GM20000 (cell line): ENCODE measurements at regions not wholly inside any gene's neighbourhood (a gene's known extent, or its start where the extent isn't known, plus 50 kb on each side); places are given as distances from the start of the nearest gene placed in this dataset.
"Not testable (repeated sequence)": the region's sequence is repeated elsewhere in the genome, so short reads cannot be mapped to it uniquely, and the experiment has no call there.

Experiments
- DNase-seq: peaks from one replicate; pipeline ENCODE4 v3.0.0; 2012; ENCODE audit warnings: low spot score
- TF ChIP-seq, protein P1 (sequence below): IDR thresholded peaks from 2 replicates; pipeline ENCODE4 v1.5.1; 2012; ENCODE audit warnings: mild to moderate bottlenecking, control low read depth; ENCODE audit errors: extremely low read depth, missing control alignments

- TF ChIP-seq, protein P1, sequence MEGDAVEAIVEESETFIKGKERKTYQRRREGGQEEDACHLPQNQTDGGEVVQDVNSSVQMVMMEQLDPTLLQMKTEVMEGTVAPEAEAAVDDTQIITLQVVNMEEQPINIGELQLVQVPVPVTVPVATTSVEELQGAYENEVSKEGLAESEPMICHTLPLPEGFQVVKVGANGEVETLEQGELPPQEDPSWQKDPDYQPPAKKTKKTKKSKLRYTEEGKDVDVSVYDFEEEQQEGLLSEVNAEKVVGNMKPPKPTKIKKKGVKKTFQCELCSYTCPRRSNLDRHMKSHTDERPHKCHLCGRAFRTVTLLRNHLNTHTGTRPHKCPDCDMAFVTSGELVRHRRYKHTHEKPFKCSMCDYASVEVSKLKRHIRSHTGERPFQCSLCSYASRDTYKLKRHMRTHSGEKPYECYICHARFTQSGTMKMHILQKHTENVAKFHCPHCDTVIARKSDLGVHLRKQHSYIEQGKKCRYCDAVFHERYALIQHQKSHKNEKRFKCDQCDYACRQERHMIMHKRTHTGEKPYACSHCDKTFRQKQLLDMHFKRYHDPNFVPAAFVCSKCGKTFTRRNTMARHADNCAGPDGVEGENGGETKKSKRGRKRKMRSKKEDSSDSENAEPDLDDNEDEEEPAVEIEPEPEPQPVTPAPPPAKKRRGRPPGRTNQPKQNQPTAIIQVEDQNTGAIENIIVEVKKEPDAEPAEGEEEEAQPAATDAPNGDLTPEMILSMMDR: no peak
- DNase-seq: no peak
Measured at GRCh38 chr4:1523506-1523905, 117.3 kb upstream of the NKX1-1 start.

GRCh38 chr4:1523033-1523432 is 116.8 kb upstream of the NKX1-1 start:
- DNase-seq: no peak
- TF ChIP-seq, protein P1: no peak

DNA sequence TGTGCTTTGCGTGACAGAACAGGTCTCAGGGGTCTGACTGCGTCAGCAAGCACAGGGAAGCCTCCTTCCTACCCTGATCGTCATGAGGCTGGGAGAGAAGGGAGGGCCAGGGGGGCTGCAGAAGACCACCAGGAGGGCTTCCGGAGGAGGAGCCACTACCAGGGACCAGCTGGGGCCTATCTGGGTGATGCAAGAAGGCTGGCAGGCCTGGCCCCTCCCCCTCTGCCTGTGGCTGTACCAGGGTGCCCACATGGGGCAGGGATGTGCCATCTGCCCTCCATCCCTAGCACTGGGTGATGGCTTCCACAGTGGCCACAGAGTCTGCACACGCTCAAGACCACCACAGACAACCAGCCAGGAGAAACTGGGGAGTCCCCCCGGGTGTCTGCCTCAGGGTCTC is 116.4 kb upstream of the NKX1-1 start:
- TF ChIP-seq, protein P1: no peak

DNA sequence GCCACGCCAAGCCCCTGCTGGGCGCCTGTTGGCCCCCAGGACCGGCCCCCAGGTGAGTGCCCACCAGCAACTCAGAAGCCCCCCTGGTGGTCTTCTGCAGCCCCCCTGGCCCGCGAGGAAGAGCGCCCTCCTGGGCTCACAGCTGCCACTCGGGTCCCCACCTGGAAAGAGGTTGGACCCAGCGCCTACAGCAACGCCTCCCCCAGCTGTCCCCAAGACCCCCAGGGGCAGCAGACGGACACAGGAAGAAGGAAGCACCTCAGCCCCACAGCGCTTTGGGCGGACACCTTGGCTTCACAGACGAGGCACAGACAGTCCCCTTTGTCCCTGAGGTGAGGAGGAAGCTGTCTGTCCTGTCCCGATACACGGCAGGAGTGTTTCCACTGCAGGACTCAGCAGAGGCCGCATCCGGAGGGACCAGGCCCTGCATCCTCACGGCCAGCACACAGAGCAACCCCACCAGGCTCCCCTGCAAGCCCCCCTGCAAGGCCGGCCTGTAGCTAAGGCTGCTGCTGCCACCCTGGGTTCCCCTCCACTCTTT is 115.6 kb upstream of the NKX1-1 start:
- TF ChIP-seq, protein P1: no peak

More for the DNA sequence above, 116.4 kb upstream of the NKX1-1 start:
- no peak for DNase-seq

DNA sequence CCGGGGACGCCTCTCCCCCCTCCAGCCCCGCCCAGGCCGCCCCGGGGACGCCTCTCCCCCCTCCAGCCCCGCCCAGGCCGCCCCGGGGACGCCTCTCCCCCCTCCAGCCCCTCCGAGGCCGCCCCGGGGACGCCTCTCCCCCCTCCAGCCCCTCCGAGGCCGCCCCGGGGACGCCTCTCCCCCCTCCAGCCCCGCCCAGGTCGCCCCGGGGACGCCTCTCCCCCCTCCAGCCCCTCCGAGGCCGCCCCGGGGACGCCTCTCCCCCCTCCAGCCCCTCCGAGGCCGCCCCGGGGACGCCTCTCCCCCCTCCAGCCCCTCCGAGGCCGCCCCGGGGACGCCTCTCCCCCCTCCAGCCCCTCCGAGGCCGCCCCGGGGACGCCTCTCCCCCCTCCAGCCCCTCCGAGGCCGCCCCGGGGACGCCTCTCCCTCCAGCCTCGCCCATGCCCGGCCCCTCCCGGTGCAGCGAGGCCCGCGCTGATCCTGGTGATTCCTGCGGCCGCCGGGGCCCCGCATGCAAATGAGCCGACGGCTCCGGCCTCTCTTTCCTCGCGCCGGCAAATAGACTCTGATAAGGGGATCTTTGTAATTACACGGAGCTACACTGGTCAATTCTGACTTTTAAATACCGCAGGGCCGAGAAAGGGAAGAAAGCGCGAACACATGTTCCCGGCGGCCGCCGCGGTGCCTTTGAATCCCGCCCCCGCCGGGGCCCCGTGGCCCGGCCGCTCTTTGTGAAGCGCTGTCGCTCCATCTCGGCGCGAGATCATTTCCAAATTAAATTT is 114.7 kb upstream of the NKX1-1 start:
- DNase-seq: not testable (repeated sequence)

More for the DNA sequence above, 115.6 kb upstream of the NKX1-1 start:
- DNase-seq: no peak

DNA sequence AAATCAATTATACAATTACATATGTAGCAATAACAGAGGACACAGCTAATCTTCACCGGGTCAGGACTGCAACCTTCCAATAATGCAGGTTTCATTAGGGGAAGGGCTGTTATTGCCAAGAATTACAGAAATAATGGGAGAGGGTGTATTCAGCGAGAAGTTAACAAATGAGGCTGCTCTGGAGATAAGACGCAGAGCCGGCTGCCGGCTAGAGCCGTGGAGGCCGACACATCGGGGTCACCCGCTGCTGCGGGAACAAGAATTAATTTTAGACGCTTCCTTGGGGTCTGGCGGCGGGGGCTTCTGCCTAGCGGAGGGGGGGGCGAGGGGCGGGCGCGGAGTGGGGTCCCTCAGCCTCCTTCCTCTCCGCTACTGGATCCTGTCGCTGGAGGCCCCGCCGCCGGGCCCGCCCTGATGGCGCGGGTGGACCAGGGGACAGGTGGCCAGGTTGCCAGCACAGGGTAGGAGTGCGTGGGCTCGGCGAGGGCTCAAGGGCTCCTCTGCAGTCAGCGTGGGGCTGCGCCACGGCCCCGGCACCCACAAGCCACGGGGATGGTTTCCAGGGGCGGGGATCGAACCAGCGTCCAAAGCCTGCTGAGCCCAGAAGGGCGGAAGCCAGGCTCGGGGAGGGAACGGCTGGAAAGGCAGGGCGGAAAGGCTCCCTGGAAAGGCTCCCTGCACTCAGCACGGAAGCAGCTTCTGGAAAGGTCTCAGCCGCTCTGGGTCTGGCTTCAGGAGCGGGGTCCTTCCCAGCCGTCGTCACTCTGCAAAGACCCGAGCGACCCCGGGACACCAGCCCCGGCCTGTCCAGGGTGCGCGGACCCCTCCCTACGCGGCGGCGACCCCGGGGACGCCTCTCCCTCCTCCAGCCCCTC is 113.8 kb upstream of the NKX1-1 start:
- DNase-seq: no peak
- TF ChIP-seq, protein P1: no peak

DNA sequence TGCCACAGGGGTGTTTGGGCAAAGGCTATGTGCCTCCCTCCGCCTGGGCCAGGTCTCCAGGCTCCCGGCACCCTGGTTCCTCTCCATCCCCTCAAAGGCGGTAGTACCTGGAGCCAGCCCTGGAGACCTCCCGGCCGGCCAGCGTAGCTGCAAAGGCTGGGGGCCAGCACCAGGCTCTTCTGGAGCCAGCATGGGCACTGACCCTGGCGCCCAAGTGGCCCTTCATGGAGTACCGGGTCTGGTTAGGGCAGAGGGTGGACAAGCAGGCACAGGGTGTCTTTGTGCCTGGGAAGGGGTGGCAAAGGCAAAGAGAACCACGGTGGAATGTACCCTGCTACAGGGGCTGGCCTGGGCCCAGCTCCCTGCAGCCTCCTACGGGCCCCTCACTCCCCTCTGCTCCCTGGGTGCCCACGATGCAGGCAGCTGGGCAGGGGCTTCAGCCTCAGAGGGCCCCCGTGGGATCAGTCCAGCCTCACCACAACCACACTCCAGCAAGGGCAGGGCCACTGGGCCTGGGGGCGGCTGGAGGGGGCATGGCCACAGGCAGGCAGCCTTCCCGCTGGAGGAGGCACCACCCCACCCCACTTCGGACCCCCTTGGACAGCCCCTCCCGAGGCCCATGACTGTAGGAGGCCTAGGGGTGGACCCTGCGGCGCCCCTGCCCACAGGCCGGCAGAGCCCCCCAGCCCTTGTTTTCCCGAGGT is 112.9 kb upstream of the NKX1-1 start:
- TF ChIP-seq, protein P1: no peak

More for the DNA sequence above, 112.9 kb upstream of the NKX1-1 start:
- DNase-seq: no peak
